GM18507 (cell line): ENCODE measurements at regions not wholly inside any gene's neighbourhood (a gene's known extent, or its start where the extent isn't known, plus 50 kb on each side); places are given as distances from the start of the nearest gene placed in this dataset.
"Not testable (repeated sequence)": the region's sequence is repeated elsewhere in the genome, so short reads cannot be mapped to it uniquely, and the experiment has no call there.

Experiments
- DNase-seq: peaks from one replicate; pipeline ENCODE4 v3.0.0; 2011; ENCODE audit warnings: low read depth; ENCODE audit not compliant: insufficient read length; ENCODE audit errors: extremely low spot score
- FAIRE-seq: peaks from 2 replicates; lab custom pipeline; 2011; peaks lifted over from hg19 to GRCh38; lab: Jason Lieb, UNC

DNA sequence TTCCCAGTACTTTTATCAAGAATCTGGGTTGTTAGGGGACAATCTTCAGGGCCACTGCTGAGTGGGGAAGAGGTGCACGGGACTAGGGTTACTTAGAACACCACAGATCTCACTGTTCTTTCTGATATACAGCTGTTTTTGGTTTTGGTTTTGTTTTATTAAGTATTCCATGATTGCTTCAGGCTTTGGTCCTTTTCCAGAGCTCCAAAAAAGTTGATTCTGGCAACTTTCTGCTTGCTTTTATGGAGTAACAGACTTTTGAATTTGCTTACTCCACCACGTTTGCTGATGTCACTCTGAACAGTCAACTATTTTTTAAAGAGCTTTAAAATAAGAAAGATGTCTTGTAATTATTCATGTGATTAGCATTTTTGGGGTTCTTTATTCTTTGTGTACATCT is 368.1 kb upstream of the FOXG1 start:
- DNase-seq = no peak
- FAIRE-seq = no peak

DNA sequence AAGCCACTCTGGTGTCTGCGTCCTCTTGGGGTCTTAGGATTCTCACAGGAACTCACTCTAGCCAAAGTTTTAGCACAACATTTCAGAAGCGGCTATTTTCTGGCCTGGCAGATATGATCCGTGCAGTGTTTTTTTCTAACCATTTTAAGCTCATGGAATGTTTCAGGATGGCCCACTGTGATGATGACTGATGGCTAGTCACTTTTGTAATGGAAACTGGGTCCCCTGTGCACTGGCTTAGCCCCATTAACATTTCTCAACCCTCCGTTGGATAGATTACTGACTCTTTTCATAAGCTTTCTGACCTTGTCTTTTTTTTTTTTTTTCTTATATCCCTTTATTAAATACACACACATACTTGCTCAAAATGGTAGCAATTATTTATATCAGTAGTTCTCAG is 364.9 kb upstream of the FOXG1 start:
- FAIRE-seq, DNase-seq: not testable (repeated sequence)

DNA sequence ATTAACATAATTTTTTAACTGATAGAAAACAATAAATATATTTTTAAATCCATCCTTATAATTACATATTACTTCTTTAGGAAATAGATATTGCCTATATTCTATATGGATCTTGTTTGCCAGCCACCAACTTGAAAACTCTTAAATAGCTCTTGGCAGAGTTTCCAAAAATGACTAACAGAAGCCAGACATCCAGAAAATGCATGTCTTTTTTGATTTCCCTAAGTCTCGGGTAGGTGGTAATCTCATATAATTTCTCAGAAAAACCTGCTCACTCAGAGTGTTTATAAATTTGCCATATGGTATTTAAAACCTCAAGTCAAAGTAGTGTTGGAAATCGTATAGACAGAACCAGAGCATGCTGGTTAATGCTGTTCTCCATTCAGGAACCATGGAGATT is 360.4 kb upstream of the FOXG1 start:
- FAIRE-seq = no peak

GRCh38 chr14:28407031-28407825 is 359.4 kb upstream of the FOXG1 start:
- DNase-seq (no peak), FAIRE-seq (no peak)

More for the DNA sequence above, 360.4 kb upstream of the FOXG1 start:
- DNase-seq = no peak

- no peak for DNase-seq
- FAIRE-seq = no peak
Observed at GRCh38 chr14:28407996-28408395, 358.6 kb upstream of the FOXG1 start.

- DNase-seq (no peak), FAIRE-seq (no peak)
Observed at GRCh38 chr14:28412077-28412476, 354.5 kb upstream of the FOXG1 start.

- no peak for DNase-seq
- no peak for FAIRE-seq
Observed at GRCh38 chr14:28426960-28427359, 339.6 kb upstream of the FOXG1 start.

DNA sequence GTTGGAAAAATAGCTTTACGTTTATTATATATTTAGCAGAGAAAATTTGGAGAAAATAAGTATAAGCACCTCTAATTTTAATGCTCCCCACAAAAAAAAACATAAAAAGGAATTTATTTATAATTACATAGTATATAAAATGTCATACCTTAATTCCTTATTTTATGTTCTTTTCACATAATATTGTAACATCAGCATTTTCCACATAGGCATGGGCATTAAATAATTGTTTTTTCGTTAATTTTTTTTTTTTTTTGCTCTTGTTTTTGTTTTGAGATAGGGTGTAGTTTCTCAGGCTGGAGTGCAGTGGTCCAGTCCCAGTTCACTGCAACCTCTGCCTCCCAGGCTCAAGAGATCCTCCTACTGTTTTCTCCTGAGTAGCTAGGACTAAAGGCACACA is 329.8 kb upstream of the FOXG1 start:
- DNase-seq (no peak), FAIRE-seq (no peak)

DNA sequence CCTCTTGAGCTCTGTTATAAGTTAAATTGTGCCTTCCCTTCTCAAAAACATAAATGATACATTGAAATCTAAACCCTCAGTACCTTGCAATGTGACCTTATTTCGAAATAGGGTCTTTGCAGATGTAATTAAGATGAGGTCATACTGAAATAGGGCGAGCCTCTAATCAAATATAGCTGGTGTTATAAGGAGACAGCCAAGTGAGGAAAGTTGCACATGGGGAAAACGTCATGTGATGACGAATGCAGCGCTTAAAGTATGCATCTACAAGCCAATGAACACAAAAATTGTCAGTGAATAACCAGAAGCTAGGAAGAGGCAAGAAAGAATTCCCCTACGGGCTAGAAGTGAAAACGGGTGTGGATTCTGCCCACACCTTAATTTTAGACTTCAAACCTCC is 305.2 kb upstream of the FOXG1 start:
- no peak for FAIRE-seq
- no peak for DNase-seq

DNA sequence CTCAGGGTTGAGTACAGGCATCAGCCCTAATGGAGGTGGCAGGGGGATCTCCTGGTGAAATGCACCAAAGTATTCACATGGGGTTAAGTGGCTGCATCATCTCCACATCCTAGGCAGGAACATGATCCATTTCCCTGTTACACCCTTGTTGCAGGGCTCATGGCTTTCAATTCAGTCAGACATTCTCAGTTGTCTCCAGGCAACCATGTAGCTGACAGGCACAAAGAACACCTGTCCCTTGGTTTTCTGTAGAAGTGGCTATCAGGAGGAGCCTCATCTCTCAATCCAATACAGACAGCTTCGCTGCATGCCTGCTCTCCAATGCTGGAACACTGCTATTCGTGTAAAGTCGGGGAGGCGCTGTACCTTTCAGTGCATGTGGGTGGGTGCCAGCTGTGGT is 299.0 kb upstream of the FOXG1 start:
- DNase-seq (no peak), FAIRE-seq (no peak)

- DNase-seq (no peak), FAIRE-seq (no peak)
Observed at GRCh38 chr14:28468191-28469151, 298.1 kb upstream of the FOXG1 start.

DNA sequence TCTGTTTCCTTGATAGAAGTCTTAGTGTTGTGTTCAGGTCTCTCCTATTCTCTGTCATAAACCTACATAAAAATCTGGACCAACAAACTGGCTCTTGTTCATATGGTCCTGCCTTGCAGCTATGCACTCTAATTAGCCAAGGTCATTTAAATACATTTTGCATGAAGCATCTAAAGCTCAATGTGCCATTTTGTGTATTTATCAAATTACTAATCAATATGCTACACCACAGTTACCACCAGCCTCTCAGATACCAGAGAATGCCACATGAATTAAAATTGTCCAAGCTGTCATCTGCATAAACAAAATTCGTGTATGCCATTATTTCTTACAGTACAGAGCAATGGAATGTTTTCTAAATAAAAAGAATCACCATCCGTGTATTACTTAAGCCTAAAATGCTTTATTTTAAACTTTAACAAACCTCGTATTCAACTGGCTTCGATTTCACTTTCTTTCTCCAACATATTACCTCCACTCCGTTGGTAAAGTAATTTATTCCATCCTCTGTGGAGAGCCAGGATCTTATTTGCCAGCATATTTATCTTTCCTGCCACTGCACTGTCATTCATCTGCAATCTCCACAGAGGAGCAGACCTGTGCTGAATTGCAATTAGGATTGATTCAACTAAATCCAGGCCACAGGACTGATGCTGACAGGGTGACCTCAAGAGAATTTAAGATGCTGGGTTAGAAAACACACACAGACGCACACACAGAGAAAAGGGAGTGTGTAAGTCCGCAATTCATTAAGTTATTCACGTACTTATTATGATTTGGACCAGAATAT is 284.1 kb upstream of the FOXG1 start:
- DNase-seq (no peak), FAIRE-seq (no peak)

DNA sequence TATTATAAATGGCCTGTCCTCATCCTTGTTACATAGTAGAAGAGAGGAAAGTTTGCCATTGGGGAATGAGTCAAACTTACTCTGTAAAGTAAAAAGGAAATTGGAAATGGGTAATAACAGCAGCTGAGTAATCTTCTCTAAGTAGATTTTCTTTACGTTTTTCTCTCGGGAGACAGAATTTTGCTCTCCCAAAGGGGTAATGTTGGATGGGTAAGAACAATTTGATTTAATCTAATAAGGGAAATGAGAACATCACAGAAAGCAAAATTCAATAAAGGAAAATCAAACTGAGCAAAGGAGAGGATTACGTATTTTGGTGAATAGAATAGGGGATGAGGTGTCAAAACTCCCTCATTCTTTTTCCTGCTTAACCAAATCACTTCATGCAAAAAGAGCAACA is 283.1 kb upstream of the FOXG1 start:
- FAIRE-seq (no peak), DNase-seq (no peak)

DNA sequence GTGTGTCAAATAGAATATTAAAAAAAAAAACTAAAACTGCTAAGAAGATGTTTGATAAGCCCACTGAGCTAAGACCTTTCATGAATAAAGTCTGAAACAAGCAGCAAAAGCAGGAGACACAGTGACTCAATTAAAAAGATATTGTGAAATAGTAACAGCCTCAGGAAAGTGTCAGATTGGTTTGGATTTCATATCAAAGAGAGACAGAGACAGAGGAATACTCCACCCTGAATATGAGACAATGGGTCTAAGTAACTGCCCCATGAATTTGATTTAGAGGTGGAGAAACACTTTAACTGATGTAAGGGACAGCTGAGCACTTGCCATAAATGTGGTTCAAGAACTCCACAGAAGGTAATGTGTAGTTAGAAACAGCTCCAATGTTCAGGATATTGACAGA is 277.9 kb upstream of the FOXG1 start:
- no peak for FAIRE-seq

DNA sequence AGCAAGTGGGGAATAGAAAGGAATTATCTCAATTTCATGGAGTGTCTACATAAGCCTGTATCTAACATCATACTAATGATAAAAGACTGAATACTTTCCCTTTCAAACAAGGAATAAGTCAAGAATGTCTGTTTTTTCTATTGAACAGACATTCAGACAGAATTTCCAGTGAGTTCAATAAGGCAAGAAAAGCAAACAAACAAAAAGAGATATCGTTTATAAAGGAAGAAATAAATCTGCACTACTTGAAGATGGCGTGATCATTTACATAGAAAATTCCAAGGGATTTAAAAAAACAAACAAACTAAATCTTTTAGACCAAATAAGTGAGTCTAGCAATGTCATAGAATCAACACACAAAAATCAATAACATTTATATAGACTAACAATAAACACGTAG is 273.1 kb upstream of the FOXG1 start:
- FAIRE-seq (no peak), DNase-seq (no peak)

More for the DNA sequence above, 277.9 kb upstream of the FOXG1 start:
- no peak for DNase-seq

DNA sequence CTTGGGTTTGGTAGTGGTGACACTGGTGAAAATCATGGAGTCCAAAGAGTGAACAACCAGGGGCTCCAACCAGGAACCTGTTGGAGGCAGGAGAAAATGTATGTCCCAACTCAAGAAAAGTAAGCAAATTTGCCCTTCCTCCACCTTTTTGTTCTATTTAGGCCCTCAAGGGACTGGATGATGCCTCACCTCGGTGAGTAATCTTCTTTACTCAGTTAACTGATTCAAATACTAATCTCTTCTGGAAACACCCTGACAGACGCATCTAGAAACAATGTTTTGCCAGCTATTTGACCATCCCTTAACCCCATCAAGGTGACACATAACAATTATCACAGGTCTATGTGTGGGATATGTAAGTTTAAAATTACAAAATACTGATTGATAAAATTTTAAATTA is 272.4 kb upstream of the FOXG1 start:
- FAIRE-seq = no peak
- DNase-seq = no peak

DNA sequence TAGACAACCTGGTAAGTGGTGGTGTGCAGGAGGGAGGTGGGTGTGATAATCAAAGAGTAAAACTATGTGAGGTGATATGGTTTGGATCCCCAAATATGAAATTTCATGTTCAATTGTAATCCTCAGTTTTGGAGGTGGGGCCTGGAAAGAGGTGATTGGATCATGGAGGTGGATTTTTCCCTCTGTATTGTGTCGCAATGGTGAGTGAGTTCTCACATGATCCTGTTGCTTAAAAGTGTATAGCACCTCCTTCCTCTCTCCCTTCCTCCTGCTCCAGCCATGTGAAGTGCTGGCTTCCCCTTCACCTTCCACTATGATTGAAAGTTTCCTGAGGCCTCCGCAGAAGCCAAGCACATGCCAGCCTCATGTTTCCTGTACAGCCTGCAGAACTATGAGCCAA is 270.2 kb upstream of the FOXG1 start:
- FAIRE-seq (no peak), DNase-seq (no peak)

DNA sequence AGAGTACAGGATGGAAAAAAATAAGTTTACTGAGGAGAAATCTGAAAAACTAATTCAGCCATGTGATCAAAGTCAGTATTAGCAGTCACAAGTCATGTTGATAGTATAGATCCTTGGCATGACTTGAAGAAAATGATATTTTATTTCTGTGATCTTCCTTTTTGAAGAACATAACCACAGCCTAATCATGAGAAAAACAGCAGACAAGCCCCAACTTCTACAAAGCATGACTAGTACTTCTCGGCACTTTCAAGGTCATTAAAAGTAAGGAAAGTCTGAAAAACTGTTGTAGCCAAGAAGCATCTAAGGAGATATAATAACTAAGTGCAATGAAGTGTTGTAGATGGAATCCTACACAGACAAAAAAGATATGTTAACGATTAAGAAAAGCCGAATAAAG is 264.1 kb upstream of the FOXG1 start:
- FAIRE-seq (no peak), DNase-seq (no peak)

- FAIRE-seq = no peak
- no peak for DNase-seq
Observed at GRCh38 chr14:28515571-28515970, 251.0 kb upstream of the FOXG1 start.

GRCh38 chr14:28536889-28537288 is 229.7 kb upstream of the FOXG1 start:
- no peak for DNase-seq
- FAIRE-seq = no peak
